ENCODE measurements at regions not wholly inside any gene's neighbourhood (a gene's known extent, or its start where the extent isn't known, plus 50 kb on each side); places are given as distances from the start of the nearest gene placed in this dataset.

- no peak for DNase-seq (ENCODE audit: low spot score)
- TF ChIP-seq CTCF (IDR thresholded peaks at IDR 0.05; ENCODE audit: borderline replicate concordance, control extremely low read depth, extremely low read depth, insufficient read depth, missing control alignments) = no peak
- in situ Hi-C loops (cut with MboI; ENCODE audit: low sequenced_read_pairs, unreplicated experiment) = no loop called here
Measured at GRCh38 chr4:138964716-138965426, 50.7 kb upstream of the NOCT start.

GRCh38 chr4:138963412-138963811 is 52.2 kb upstream of the NOCT start:
- in situ Hi-C loops (cut with MboI; ENCODE audit: low sequenced_read_pairs, unreplicated experiment) = no loop called here
- DNase-seq (ENCODE audit: low spot score) = no peak
- TF ChIP-seq CTCF (IDR thresholded peaks at IDR 0.05; ENCODE audit: borderline replicate concordance, control extremely low read depth, extremely low read depth, insufficient read depth, missing control alignments) = no peak

- in situ Hi-C loops (cut with MboI; ENCODE audit: low sequenced_read_pairs, unreplicated experiment) = no loop called here
- DNase-seq (ENCODE audit: low spot score) = no peak
- no peak for TF ChIP-seq CTCF (IDR thresholded peaks at IDR 0.05; ENCODE audit: borderline replicate concordance, control extremely low read depth, extremely low read depth, insufficient read depth, missing control alignments)
Measured at GRCh38 chr4:138961664-138962063, 53.9 kb upstream of the NOCT start.

GRCh38 chr4:138961129-138961528 is 54.5 kb upstream of the NOCT start:
- in situ Hi-C loops (cut with MboI; ENCODE audit: low sequenced_read_pairs, unreplicated experiment) = no loop called here
- TF ChIP-seq CTCF (IDR thresholded peaks at IDR 0.05; ENCODE audit: borderline replicate concordance, control extremely low read depth, extremely low read depth, insufficient read depth, missing control alignments) = no peak
- DNase-seq (ENCODE audit: low spot score) = no peak

GRCh38 chr4:138960175-138960710 is 55.3 kb upstream of the NOCT start:
- in situ Hi-C loops (cut with MboI; ENCODE audit: low sequenced_read_pairs, unreplicated experiment) = no loop called here
- no peak for DNase-seq (ENCODE audit: low spot score)
- TF ChIP-seq CTCF (IDR thresholded peaks at IDR 0.05; ENCODE audit: borderline replicate concordance, control extremely low read depth, extremely low read depth, insufficient read depth, missing control alignments) = no peak

GRCh38 chr4:138959097-138959815 is 56.3 kb upstream of the NOCT start:
- no peak for DNase-seq (ENCODE audit: low spot score)
- TF ChIP-seq CTCF (IDR thresholded peaks at IDR 0.05; ENCODE audit: borderline replicate concordance, control extremely low read depth, extremely low read depth, insufficient read depth, missing control alignments) = no peak
- in situ Hi-C loops (cut with MboI; ENCODE audit: low sequenced_read_pairs, unreplicated experiment) = no loop called here

Data from GM13976 (cell line).